SU-DHL-6 (cell line): ENCODE measurements at regions not wholly inside any gene's neighbourhood (a gene's known extent, or its start where the extent isn't known, plus 50 kb on each side); places are given as distances from the start of the nearest gene placed in this dataset.

Experiments used
- H2AFZ ChIP-seq: fragments of 200-600 bp; sonication (generic); 2 replicates; pipeline ENCODE4 v1.6.1; 2014; ENCODE audit warnings: low read depth, mild to moderate bottlenecking, moderate library complexity, mixed read lengths, antibody characterized with exemption, low read length; ENCODE audit not compliant: severe bottlenecking
- H3F3A ChIP-seq: fragments of 200-600 bp; shearing (Covaris generic); 2 replicates; pipeline ENCODE4 v1.6.0; 2016; ENCODE audit warnings: antibody characterized with exemption, mild to moderate bottlenecking; ENCODE audit not compliant: insufficient read depth
- H3K27ac ChIP-seq: fragments of 200-600 bp; sonication (generic); 2 replicates; pipeline ENCODE4 v1.5.1; 2016; ENCODE audit warnings: low read depth, mild to moderate bottlenecking, low read length, moderate library complexity, mixed read lengths
- H3K27me3 ChIP-seq: fragments of 200-600 bp; sonication (generic), shearing (Covaris generic); 2 replicates; pipeline ENCODE4 v1.6.0; 2014; ENCODE audit warnings: mild to moderate bottlenecking, low read length
- H3K36me3 ChIP-seq: fragments of 200-600 bp; sonication (generic); 2 replicates; pipeline ENCODE4 v1.6.1; 2014; ENCODE audit warnings: mild to moderate bottlenecking, low read length, mixed read lengths
- H3K4me2 ChIP-seq: fragments of 300-600, 200-600 bp; shearing (Covaris generic), sonication (generic); 2 replicates; pipeline ENCODE4 v1.6.0; 2014; ENCODE audit warnings: low read length, low read depth, mild to moderate bottlenecking; ENCODE audit not compliant: poor library complexity, severe bottlenecking
- H3K4me3 ChIP-seq: fragments of 200-600 bp; sonication (generic); 2 replicates; pipeline ENCODE4 v1.5.1; 2014; ENCODE audit warnings: antibody characterized with exemption, low read length, mild to moderate bottlenecking, mixed read lengths; ENCODE audit not compliant: insufficient read depth, poor library complexity, severe bottlenecking
- H3K79me2 ChIP-seq: fragments of 200-600 bp; sonication (generic); 2 replicates; pipeline ENCODE4 v1.6.1; 2014; ENCODE audit warnings: mild to moderate bottlenecking, low read length, moderate library complexity; ENCODE audit not compliant: insufficient read depth
- H3K9ac ChIP-seq: fragments of 200-600 bp; sonication (generic); 2 replicates; pipeline ENCODE4 v1.7.0; 2014; ENCODE audit warnings: mild to moderate bottlenecking, low read length
- H3K9me2 ChIP-seq: fragments of 200-600 bp; sonication (generic); replicated peaks from 2 replicates; pipeline ENCODE4 v1.6.1; 2014; ENCODE audit warnings: low read length; ENCODE audit not compliant: insufficient read depth
- H3K9me3 ChIP-seq: fragments of 200-600 bp; sonication (generic); 2 replicates; pipeline ENCODE4 v1.6.1; 2014; ENCODE audit warnings: low read length, mixed read lengths; ENCODE audit not compliant: insufficient read depth
- H4K20me1 ChIP-seq: fragments of 200-600 bp; sonication (generic); 2 replicates; pipeline ENCODE4 v1.6.1; 2014; ENCODE audit warnings: low read depth, mild to moderate bottlenecking, antibody characterized with exemption, low read length, moderate library complexity, mixed read lengths
- EZH2phosphoT487 ChIP-seq: fragments of 200-600 bp; sonication (generic), shearing (Covaris generic); conservative IDR thresholded peaks from 2 replicates; pipeline ENCODE4 v1.6.1; 2018; ENCODE audit warnings: mild to moderate bottlenecking, antibody characterized with exemption, low read length, moderate library complexity, mixed read lengths

GRCh38 chr6:55925292-55925691 lies 49.9 kb upstream of the BMP5 start:
- Histone ChIP-seq H3F3A (no peaks in the 10 kb centered on the region), H3K9me2 (0 out of 2 replicates have a peak, but pooled peaks cover 5% of the 10 kb centered on the region), H4K20me1 (no peaks in the 10 kb centered on the region), H3K36me3 (no peaks in the 10 kb centered on the region), H2AFZ (no peak overlapping the region), H3K27me3 (no peaks in the 10 kb centered on the region), H3K4me3 (no peak overlapping the region), H3K27ac (no peak overlapping the region), H3K4me2 (no peak overlapping the region), H3K79me2 (no peaks in the 10 kb centered on the region), H3K9me3 (no peaks in the 10 kb centered on the region; the same call in 1 of the 2 replicates), H3K9ac (no peak overlapping the region)
- TF ChIP-seq EZH2phosphoT487 = no peak
